HG02870 (cell line): ENCODE measurements at regions not wholly inside any gene's neighbourhood (a gene's known extent, or its start where the extent isn't known, plus 50 kb on each side); places are given as distances from the start of the nearest gene placed in this dataset.

ENCODE experiments used
- ATAC-seq: cut with Tn5 transposase; IDR thresholded peaks from one replicate; pipeline ENCODE4 v1.9.1; 2021; ENCODE audit warnings: mild to moderate bottlenecking, moderate library complexity; ENCODE audit not compliant: unreplicated experiment

DNA sequence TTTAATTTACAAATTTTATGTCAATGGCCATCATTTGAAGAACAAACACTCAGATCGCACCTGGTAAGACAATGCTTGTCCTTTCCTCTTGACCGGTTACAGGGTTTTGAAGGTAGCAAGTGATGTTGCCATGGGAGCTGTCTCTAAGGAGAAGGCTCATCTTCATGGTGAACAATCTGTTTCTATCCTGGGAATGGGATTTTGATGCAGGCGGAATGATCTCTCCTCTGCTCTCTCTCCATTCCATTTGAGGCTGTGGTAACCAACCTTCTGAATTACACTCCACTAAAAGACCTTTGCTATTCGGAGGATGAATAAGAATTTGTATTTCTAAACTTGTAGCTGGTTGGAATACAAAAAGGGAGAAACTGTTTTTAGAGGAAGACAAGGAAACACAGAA, 57.9 kb upstream of the SLC5A9 start:
- no peak for ATAC-seq

GRCh38 chr1:48160486-48161132, 61.9 kb upstream of the SLC5A9 start:
- no peak for ATAC-seq

GRCh38 chr1:48139275-48139674, 83.2 kb upstream of the SLC5A9 start:
- ATAC-seq: no peak

DNA sequence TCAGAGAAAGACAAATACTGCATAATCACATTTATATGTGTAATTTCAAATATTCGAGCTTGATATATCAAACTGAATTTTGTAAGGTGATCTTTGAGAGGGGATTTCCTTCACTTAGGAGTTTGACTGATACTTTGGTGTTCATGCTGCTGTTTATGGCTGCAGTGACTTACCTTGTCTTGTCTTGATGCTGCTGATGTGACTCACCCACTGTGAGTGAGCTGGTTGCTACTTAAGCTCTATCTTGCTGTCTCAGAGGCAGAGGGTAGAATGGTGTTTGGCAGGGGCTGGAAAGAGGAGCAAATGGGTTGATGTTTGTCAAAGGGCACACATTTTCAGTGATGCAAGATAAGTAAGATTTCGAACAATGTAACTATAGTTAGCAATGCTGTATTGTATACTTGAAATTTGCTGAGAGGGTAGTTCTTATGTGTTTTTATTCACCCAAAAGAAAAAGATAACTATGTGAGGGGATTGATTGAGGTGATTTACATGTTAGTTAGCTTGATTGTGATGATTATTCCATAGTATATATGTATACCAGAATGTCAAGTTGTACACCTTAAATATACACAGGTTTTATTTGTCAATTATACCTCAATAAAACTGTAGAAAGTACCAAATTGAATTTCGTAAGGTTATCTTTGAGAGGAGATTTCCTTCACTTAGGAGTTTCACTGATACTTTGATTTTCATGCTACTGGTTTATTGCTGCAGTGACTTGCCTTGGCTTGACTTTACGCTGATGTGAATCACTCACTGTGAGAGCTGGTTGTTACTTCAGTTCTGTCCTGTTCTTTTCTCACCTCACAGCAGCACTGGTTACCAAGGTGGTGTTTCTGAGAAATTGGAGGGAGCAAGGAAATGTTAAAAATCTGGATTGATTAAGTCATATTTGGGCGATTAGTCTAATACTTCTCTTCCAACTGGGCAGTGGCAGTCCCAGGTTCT, 94.5 kb upstream of the SLC5A9 start:
- no peak for ATAC-seq

DNA sequence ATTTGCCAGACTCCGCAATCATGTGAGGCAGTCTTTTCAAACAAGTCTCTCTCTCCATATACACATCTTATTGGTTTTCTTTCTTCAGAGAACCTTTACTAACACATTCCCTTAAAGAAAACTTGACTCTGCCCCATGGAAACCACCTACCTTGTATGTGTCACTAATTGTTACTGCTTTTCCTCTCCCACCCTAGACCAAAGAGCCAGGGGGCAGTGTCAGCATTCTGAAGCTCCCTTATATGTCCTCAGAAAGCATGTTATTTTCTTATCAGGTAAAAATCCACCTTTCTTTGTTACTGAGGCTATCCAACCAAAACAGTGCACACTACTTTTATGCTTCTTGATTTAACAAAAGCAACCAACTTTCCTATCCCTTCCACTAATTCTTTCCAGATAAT, 98.9 kb upstream of the SLC5A9 start:
- ATAC-seq: no peak

DNA sequence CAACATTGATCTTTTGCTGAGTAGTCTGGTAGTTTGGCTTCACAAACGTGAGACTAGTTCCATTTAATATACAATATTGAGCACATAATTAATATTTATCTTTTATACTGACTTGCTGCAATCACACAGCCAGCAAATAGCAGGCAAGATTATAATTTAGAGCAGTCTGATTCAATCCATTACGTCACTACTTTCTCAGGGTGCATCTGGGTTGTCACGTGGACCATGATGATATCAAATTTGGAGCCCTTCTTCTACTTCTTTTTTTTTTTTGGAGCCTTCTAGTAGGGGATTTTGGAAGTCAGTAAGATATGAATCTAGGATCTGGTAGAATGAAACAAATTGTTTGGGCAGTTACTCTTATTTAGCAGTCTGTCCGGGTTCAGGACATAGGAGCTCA, 100.6 kb upstream of the SLC5A9 start:
- no peak for ATAC-seq

DNA sequence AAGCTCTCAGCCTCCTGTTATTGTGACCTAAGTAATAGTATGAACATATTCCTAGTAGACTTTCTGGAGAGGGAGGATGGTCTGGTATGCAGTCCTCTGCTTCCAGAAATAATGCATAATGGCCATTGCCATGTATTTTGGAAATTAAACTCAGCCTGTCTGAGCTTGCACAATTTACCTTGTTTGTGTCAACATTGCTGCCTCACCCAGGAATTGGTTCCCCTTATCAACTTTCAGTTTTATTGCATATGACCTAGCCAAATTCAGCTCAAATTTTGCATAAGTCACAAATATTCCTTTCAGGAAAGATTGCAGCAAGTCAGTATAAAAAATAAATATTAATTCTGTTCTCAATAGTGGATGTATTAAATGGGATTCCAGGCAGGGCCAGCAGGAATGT, 101.9 kb upstream of the SLC5A9 start:
- no peak for ATAC-seq

DNA sequence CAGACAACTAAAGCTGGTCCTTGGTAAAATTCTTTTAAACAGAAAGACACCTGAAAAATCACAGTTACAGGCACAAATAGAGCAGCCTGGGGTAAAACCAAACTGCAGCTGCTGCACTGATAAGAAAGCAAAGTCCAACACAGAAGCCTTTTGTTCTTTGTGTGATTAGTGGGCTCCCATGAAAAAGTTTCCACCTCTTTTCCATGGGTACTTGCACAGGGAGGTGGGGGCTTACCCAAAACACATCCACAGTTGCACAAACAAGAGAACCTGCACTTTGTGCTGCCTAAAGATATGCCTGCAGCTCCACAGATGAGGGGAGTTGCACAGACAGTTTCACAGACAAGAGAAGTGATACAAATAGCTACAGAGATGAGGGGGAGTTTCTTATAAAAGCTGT, 106.7 kb upstream of the SLC5A9 start:
- no peak for ATAC-seq

GRCh38 chr1:48114596-48115382, 107.7 kb upstream of the SLC5A9 start:
- ATAC-seq: no peak

- no peak for ATAC-seq
Observed at GRCh38 chr1:48109390-48110013, 112.3 kb upstream of the TRABD2B start.

- no peak for ATAC-seq
Observed at GRCh38 chr1:48107516-48107915, 110.3 kb upstream of the TRABD2B start.

DNA sequence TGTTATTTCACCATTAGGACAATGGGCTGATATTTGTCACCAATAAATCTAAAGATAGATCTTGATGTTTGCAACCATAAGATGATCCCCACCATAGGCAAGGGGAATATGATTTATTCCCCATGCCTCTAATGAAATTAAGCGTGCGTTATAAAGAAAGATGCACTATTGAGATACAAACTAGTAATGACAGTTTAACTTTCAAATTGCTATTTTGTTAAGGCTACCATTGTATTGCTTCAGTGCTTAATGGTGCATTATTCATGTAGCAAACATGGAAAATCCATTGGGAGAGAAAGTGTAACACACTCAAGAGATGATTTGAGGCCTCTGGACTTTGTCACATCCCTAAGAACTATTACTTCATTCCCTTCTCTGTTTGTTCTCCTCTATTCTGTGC, 108.9 kb upstream of the TRABD2B start:
- no peak for ATAC-seq

GRCh38 chr1:48105165-48105564, 108.0 kb upstream of the TRABD2B start:
- no peak for ATAC-seq

- no peak for ATAC-seq
Observed at GRCh38 chr1:48103495-48103894, 106.3 kb upstream of the TRABD2B start.

DNA sequence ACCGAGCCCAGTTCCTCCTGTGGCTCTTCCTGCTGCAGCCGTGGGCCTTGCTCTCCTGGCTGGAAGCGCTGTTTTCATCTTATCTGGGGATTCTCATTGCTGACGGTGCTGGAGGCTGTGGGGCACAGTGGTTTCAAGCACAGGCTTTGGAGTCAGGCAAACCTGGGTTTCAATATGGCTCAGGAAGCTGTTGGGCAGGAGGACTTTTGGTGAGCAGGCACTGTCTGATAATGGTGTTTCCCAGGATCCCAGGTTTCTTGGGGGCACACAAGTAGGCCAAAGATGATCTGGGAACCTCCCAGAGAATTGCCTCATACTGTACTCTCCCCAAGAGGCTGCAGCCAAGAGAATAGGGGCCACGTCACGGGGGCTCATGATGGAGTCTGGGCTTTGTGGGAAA, 105.6 kb upstream of the TRABD2B start:
- no peak for ATAC-seq

DNA sequence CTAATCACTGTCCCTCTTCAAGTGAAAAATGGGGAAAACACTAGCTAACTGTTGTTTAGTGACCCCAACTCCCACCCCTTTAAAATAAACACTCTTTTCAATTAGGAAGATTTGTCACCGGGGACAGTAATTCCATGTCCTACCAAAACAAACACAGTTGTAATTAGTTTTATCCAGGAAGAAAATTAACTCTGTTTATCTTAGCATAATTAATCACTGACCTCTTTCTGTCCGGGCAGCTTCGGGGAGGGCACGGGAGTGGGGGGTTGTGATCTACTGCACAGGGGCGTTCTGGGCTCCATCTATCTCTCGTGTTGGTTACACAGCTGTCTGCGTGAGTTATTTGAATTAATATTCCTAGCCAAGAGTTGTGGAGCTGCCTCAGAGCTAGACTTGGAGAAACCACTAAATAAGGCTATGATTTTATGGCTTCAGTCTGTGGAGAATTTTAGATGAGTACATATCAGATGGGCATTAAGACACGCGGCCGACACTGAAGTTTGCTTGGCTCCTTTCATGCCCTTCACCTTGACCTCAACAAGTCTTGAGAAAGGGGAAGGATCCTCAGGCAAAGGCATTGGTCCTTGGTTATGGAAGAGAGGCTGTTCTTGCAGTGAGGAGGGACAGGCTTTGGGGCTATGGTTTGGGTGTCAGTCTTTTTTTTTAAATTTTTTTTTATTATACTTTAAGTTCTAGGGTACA, 102.0 kb upstream of the TRABD2B start:
- no peak for ATAC-seq

- ATAC-seq: peak; percentile 96
Observed at GRCh38 chr1:48093696-48094528, 96.7 kb upstream of the TRABD2B start.

DNA sequence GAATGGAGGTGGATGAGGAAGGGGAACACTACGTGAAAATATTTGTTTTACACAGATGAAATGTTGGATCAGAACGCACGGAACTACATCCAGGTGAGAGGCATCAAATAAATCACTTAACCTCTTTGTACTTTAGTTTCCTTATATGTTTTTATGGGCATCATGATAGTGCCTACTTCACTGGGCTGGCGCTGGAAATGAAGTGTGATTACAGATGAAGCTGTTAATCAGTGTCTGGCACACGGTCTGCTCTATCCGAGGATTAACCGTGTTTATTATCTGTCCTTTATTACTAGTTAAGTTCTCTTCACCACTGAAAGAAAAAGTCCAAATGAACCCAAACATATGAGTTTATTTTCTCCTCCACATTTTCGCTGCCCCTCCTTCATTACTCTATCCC, 96.0 kb upstream of the TRABD2B start:
- ATAC-seq: no peak

DNA sequence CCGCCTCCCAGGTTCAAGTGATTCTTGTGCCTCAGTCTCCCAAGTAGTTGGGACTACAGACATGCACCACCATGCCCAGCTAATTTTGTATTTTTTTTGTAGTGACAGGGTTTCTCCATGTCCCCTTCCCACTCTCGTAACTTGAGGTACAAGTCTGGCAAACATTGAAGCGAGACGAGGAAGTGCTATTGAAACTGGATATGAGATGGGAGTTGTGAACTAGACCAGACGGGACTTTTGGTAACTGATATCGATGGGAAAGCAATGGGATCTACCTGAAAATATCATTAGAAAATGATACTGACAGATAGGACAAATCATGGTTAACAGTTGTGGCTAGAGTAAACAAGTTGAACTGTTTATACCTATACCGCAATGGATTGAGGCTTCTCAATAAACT, 95.2 kb upstream of the TRABD2B start:
- ATAC-seq: no peak
